ENCODE measurements at regions not wholly inside any gene's neighbourhood (a gene's known extent, or its start where the extent isn't known, plus 50 kb on each side); places are given as distances from the start of the nearest gene placed in this dataset.

- TF ChIP-seq ZNF362 (tag by site-specific recombination; IDR thresholded peaks at IDR 0.05) (no peak), ZNF623 (tag by site-specific recombination; IDR thresholded peaks at IDR 0.05) (no peak), ZNF548 (tag by site-specific recombination; IDR thresholded peaks at IDR 0.05) (no peak), SALL2 (tag by site-specific recombination; IDR thresholded peaks at IDR 0.05; ENCODE audit: borderline replicate concordance) (no peak), ZNF366 (tag by site-specific recombination; conservative IDR thresholded peaks at IDR 0.05) (no peak), ZNF530 (tag by site-specific recombination; IDR thresholded peaks at IDR 0.05; ENCODE audit: low read depth) (no peak), IKZF3 (tag by site-specific recombination; IDR thresholded peaks at IDR 0.05) (no peak), MEIS1 (CRISPR knock-in tag; IDR thresholded peaks at IDR 0.05; ENCODE audit: borderline replicate concordance) (no peak), ZNF311 (tag by site-specific recombination; IDR thresholded peaks at IDR 0.05; ENCODE audit: borderline replicate concordance) (no peak), ZNF18 (tag by site-specific recombination; IDR thresholded peaks at IDR 0.05) (no peak), HOXD13 (CRISPR knock-in tag; IDR thresholded peaks at IDR 0.05; ENCODE audit: borderline replicate concordance) (no peak), ZNF341 (tag by site-specific recombination; IDR thresholded peaks at IDR 0.05; ENCODE audit: low read depth) (no peak), ZNF48 (tag by site-specific recombination; IDR thresholded peaks at IDR 0.05) (no peak), ZNF571 (tag by site-specific recombination; IDR thresholded peaks at IDR 0.05) (no peak)
Observed at GRCh38 chr9:94167376-94167890, 83.2 kb downstream of the PTPDC1 start (continued).

GRCh38 chr9:94168203-94169000, 84.1 kb downstream of the PTPDC1 start:
- TF ChIP-seq PRDM6 (tag by site-specific recombination; IDR thresholded peaks at IDR 0.05) (peak; percentile 14; the same call in 1 of the 2 replicates), ZNF248 (tag by site-specific recombination; IDR thresholded peaks at IDR 0.05) (no peak), KLF9 (tag by site-specific recombination; IDR thresholded peaks at IDR 0.05; ENCODE audit: low read depth) (no peak), ZSCAN23 (tag by site-specific recombination; IDR thresholded peaks at IDR 0.05) (no peak), ZNF292 (tag by site-specific recombination; IDR thresholded peaks at IDR 0.05; ENCODE audit: borderline replicate concordance, low read depth) (no peak), ELK4 (IDR thresholded peaks at IDR 0.05; ENCODE audit: borderline replicate concordance, low read depth, low read length) (no peak), ZNF311 (tag by site-specific recombination; IDR thresholded peaks at IDR 0.05; ENCODE audit: borderline replicate concordance) (no peak), ZFP3 (tag by site-specific recombination; IDR thresholded peaks at IDR 0.05; ENCODE audit: low read depth) (no peak)
- Histone ChIP-seq H3K9me3 (ENCODE audit: control insufficient read depth, insufficient read depth, low read depth, low read length) (no peaks in the 10 kb centered on the region), H3K4me1 (ENCODE audit: control insufficient read depth, insufficient read depth, low read length) (peaks cover 2% of the 10 kb centered on the region; the same call in 1 of the 2 replicates), H3K27ac (ENCODE audit: extremely low read depth, low read depth, low read length) (no peak overlapping the region), H3K4me3 (ENCODE audit: low read depth, low read length) (peak overlapping the region; percentile 80), H3K36me3 (ENCODE audit: control insufficient read depth in 2 of 2, insufficient read depth in 1 of 2, low read length in 2 of 2) (peaks cover 0 to 16% of the 10 kb centered on the region in 2 experiments; a peak in 1 of 3 replicates)
- ChIA-PET CTCF (interaction anchor here (0.6 to 2.2 kb wide), 5 partner anchors 12 to 154 kb away, joined by 3 to 15 read pairs (median 4); no protein-coding TSS in a partner anchor), POLR2A (interaction anchor here (0.7 kb wide), 1 partner anchor 15 kb away, joined by 3 read pairs; no protein-coding TSS in a partner anchor)

All from HEK293 (cell line).